ENCODE measurements at regions not wholly inside any gene's neighbourhood (a gene's known extent, or its start where the extent isn't known, plus 50 kb on each side); places are given as distances from the start of the nearest gene placed in this dataset.
"Not testable (repeated sequence)": the region's sequence is repeated elsewhere in the genome, so short reads cannot be mapped to it uniquely, and the experiment has no call there.

DNA sequence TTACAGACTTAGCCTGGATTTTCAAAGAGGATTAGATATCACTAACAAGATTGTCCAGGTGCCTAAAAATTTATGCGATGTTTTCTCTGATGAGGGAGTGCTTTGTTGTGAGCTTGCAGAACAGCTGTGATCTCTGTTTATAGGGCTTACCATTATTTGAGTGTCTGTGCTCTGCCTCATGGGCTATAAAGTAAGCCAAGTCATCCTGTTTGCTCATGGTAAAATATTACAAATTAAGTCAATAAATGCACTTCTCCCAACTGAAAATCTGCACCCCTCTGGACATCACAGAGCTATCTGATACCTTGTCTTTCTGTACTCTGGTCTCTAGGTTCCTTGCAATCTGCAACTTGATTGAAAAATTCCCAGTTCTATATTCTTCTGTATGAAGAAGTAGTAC lies 293.4 kb upstream of the ACTBL2 start:
- DNase-seq, result no peak

DNA sequence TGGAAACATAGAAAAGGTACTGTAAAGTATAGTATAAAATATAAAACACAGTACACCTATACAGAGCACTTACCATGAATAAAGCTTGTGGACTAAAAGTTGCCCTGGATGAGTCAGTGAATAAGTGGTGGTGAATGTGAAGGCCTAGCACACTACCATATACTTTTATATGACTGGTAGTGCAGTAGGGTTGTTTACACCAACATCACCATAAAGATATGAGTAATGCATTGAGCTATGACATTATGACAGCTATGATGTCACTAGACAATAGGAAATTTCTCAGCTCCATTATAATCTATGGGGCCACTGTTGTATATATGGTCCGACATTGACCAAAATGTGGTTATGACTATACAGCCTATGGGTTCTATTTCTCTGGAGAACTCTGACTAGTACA lies 291.8 kb upstream of the ACTBL2 start:
- DNase-seq, result no peak

DNA sequence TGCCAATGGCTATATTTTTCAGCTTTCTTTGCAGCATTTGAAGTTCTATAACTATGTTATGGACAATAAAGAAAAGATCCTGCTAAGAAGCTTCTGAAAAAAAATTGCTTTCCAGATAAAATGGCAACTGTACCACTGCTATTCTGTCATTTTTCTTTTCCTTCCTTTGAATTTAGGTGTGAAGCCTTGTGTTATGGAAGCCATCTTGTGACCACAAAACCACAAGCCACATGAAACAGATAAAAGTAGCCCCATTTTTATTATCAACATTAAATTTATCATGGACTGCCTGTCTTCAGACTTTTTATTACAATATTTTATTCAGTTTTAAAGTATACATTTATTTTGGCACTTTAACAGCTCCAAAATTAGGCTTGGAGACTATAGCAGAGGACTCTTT lies 289.9 kb upstream of the ACTBL2 start:
- no peak for DNase-seq

DNA sequence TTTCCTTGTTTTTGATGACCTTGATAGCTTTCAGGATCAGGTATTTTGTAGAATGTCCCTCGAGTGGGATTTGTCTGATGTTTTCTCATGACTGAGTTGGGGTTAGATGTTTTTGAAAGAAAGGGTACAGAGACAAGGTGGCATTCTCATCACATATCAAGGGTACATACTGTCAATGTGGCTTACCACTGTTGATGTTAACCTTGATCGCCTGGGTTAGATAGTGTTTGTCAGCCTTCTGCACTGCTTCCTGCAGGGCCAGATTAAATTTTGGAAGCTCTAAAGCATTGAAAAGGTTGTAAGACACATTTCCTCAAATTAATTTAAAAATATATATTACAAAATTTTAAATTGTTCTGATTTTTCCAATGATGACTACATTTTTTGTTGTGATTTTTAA lies 287.4 kb upstream of the ACTBL2 start:
- no peak for DNase-seq

DNA sequence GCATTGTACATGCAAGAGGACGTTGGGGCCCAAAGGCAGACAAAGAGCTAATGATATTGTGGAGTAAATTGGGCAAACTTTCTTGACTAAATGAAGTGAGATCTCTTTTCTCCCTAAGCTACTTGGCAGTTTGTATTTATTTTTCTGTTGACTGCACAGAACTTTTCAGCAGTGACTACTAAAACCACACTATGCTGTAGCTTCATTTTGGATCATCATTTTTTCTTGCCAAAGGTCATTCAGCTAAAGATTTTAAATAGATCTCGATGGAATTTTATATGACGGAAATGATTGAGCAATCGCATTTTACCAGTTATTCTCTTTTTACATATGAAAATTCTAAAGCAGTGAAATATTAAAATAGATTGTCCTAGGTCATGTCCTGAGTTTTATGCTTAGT lies 286.1 kb upstream of the ACTBL2 start:
- DNase-seq, result no peak

DNA sequence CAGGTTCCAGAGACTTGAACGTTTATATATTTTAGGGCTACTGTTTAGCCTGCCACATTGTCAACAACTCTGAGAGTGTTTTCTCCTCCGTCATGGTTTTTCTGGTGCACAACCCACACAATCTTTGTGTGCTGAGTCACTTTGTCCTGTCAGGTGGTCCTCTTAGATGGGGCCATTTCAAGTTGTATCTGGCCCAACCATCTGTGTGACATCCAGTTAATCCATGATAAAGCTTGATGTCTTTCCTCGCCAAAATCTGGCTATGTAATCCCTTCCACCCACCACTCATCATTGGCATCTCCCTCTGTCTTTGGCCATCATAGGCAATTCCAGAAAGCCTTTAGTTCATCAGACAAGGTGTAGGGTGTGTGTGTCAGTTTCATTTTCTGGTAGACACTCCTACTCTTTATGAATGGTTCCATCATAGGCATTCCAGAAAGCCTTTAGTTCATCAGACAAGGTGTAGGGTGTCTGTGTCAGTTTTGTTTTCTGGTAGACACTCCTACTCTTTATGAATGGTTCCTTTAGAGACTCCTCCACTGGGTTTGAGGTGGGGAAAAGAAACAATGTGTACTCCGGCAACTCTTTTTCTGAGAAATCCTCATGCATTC lies 282.0 kb upstream of the ACTBL2 start:
- DNase-seq, result no peak

DNA sequence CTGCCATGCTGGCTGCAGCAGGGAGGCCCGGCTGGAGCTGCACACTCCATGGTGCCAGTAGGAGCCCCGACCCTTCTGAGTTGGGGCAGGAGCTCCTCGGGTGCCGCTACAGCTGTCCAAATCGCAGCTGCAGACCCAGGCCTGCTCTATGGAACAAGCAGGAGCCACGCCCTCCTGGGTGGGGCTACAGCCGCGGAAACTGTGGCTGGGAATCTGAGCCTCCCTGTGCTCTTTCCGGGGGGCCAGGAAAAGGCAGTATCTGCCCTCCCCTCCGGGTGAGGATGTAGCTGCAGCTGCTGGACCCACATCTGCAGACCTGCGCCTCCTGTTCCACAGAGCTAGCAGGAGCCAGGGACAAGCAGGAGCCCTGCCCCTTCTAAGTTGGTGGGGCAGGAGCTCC lies 278.9 kb upstream of the ACTBL2 start:
- no peak for DNase-seq

DNA sequence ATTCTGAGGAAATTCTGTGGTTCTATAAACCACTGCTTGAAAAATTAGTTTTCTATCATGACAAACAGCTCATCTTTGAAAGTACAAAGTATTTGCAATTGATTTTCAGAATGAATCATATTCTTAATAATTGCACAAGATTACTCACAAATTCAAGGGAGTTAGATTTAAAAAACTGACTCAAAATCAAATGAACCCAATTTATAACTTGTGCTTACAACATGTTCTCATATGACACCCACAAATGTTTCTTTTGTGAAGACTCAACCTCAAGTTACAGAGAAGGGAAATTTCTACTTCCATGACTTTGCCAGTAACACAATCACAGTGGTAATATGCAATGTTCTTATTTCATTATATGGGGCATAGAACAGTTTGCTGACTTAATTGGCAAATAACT lies 272.0 kb upstream of the ACTBL2 start:
- DNase-seq, result no peak

DNA sequence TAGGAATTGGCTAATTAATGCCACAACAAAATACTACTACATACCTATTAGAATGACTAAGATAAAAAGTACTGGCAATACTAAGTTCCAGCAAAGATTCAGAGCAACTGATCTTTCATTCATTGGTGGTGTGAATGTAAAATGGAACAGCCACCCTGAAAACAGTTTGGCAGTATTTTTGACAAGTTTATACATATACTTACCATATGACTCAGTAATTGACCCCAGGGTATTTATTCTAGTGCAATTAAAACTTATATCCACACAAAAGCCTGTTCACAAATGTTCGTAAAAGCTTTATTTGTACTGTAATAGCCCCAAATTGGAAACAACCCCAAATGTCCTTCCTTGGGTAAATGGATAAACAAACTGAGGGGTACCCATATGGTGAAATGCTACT lies 270.8 kb upstream of the ACTBL2 start:
- DNase-seq, result no peak

DNA sequence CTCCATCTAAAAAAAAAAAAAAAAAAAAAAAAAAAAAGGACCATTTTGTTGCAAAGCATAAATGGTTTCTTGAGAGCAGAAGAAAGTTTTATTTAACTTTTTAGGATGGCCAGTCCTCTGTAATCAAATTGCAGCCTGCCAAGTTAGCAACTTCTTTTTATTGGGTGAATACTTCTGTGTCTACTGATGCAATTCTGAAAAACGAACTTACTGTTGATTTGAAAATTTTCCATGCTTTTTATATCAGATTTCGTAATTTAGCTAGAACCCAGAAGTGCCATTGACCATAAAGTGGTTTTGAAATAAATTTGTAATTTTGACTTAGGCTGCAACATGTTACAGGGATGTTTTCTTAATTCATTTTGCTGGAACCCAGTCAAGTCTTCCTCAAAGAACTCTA lies 269.1 kb upstream of the ACTBL2 start:
- DNase-seq, result no peak

DNA sequence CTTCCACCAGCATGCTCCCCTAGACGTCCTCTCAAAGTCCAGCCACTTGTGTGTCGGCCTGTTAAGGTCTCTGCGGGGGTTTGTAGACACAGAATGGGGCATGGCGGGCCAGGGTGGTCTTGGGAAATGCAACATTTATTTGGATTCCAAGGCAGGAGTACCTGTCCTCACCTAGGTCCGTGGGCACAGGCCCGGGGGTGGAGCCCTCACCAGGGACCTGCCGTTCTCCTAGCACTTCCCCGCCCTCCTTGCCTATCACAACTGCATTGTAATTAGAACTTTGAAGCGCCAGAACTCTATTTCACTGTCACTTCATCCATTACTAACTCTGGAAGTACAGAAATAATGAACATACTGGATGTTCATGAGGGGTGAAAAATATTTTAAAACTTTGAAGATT lies 268.3 kb upstream of the ACTBL2 start:
- no peak for DNase-seq

DNA sequence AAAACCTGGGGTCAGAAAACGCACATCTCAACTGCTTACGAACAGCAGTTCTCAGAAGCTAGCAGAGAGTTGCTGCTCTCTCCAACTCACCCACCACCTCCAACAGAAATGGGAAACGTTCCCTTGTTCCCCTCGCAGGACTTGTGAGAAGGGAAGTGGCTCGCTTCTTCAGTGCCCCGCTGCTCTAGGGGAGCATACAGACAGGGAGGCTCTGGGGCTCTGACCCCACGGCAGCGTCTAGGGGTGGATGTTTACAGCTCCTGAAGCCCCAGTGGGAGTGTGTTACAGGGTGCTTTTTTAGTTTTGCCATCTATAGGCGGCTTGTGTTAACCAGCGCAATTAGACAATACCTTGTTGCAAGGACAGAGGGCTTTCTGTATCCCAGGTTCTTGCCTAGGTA lies 267.7 kb upstream of the ACTBL2 start:
- no peak for DNase-seq

DNA sequence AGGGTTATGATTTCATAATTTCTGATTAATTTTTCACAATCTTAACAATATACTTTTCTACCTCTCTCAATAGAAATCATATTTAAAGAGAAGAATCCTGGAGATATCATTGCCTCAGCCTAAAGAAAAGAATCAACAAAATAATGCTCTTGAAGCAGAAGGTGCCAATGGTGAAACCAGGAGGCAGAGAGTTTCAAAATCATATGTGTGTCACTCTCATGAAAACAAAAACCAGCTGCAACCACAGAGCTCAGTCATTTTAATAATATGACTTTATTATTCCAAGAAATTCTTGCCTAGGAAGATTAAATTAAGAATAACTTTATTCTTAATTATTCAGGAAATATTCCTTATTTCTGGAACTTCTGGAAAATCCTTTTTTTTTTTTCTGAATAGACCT lies 266.8 kb upstream of the ACTBL2 start:
- no peak for DNase-seq

DNA sequence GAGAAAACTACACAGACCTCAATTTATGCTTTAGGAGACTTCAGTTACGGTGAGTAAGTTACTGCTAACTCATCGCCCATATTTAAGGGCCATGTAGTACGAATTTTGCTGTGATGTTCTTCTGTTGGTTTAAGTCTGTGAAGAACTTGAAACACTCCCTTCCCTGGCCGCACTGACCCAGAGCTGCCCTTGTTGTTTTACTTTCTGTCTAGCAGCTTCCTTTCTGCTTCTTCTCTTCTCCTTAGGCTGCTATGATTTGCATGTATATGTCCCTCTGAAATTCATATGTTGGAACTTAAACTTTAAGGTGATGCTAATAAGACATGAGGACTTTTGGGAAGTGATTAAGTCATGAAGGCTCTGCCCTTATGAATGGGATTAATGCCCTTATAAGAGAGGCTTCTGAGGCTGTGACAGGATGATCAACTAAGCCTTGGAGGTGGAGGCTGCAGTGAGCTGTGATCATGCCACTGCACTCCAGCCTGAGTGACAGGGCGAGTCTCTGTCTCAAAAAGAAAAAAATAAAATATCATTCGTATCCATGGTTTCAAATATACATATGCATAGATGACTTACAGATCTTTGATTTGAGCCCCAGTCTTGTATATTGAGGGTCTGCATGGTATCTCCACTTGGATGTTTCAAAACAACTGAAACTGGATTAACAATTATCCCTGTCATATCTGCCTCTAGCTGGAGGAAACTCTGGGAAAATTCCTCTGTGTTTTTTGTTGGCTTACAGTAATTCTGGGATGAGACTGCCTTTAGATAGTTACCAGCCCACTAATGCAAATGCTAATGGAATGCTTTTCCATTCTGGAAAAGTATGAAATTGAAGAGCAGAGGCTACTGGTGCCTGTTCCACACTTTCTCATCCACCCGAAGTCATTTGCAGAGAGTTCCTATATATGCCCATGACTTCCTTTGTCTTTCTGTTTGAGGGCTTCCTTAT lies 263.4 kb upstream of the ACTBL2 start:
- no peak for DNase-seq

DNA sequence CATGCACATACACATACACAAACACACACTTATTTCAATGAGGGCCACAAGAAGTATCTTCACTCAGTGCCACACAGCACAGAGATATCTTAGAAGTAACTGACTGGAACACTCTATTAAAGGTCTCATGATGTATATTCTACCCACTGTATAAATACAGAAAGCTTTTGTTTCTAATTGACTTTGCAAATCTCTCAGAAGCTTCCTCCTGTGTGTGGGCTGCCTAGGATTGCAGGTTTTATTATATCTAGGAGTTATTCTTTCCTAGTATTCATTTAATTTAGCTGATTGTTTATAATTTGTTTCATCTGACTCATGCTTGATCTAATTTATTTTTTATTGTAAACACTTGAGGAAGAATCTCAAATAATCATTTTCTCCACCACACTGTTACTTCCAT lies 262.4 kb upstream of the ACTBL2 start:
- no peak for DNase-seq

DNA sequence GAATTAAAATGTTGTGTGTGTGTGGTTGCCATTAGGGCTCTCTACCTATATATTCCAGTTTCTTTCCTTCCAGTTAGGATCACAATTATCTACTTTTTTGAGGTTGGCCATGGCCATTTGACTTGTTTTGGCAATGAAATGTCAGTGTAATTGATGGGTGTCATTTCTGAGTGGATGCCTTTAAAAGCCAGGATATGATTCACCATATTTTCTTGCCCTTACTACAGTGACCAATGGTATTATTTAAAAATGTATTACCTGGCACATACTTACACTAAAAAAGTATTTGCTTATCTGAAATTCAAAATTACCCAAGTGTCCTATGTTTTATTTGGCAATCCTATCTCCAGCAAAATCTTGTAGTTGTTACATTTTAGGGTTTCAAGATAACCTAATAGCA lies 258.7 kb upstream of the ACTBL2 start:
- DNase-seq, result no peak

DNA sequence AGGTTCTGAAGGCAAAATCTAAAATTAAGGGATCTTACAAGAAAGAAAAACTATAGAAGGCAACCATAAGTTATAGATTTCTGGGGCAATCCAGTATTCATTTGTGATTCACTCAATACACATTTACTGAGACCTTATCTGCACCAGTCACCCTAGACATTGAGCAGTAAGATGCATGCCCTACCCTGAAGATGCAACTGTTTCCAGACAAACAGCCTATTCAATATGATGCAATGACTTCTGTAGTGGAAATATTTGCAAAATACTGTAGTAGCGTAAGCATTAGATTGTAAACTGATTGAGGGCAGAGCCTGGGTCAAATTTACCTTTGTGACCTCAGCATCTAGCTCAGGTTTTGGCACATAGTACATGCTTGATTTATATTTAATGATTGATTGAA lies 256.2 kb upstream of the ACTBL2 start:
- DNase-seq, result no peak

DNA sequence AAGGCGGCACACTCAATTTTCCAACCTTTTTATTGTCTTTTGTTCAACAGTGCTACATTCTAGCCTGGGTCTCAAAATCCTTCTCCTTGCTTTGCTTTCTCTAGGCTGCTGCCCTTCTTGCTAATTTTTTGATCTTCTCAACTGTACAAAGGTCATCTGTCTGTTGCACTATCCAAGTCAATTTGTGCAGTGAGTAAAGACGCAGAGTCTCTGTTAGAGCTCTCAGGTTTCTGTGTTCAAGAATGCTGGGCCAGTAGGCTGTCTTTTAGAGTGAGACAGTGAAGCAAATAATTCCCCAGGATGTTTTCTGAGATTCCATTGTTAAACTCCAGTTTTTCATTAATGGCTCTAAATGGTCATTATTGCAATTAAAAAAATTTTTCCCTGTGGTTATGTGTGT lies 255.7 kb upstream of the ACTBL2 start:
- DNase-seq, result no peak

DNA sequence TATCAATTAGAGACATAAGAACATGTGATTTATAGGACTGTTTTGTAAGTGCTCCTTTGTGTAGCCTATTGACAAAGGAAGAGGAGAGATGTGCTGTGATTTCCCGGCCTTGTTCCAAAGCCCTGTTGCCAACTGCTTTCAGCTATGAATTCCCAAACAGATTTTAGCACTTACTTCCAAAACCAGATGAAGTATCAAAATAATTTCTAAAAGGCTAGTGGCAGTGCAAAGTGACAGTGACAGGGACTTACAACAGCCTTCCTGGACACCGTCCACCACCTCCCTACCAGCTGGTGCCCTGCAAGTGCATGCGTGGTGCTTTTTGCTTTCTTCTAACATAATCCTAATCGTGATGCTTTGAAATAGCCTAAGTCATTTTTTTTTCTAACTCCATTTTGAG lies 254.1 kb upstream of the ACTBL2 start:
- DNase-seq, result no peak

DNA sequence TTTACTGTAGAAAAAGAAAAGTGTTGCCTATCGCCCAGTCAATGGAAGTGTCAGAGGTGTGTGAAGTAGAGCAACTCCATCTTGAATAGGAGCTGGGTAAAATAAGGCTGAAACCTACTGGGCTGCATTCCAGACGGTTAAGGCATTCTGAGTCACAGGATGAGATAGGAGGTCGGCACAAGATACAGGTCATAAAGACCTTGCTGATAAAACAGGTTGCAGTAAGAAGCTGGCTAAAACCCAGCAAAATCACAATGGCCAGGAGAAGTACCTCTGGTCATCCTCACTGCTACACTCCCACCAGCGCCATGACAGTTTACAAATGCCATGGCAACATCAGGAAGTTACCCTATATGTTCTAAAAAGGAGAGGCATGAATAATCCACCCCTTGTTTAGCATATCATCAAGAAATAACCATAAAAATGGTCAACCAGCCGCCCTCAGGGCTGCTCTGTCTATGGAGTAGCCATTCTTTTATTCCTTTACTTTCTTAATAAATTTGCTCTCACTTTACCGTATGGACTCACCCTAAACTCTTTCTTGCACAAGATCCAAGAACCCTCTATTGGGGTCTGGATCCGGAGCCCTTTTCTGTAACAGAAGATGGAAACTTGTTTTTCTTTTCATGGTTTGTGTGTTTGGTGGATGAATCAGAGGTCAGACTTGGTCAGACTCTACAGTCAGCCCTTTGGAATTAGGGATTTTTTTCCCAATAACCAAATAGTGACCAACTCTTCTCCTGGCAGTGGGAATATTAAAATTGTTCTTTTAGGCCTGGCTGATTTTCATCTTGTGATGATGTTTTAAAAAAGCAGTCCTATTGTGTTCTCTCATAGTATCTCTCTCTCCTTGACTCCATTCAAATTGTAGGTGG lies 252.9 kb upstream of the ACTBL2 start:
- not testable (repeated sequence) for DNase-seq

DNA sequence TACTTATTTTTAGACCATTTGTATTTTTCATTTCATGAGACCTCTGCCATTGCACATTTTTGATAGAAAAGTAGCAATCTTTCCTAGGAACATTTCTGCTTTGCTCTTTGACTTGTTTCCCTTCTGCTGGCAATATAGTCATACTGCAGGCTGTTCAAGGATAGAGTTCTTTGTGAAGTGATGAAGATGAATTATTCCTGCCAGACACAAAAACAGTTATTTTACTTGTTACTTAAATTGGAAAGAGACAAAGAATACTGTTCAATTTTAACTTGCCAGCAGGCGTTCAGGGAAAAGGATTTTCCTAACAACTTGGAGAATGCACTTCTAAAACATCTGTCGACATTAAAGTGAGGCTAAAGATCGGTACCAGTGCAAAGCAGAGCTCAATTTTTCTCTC lies 251.7 kb upstream of the ACTBL2 start:
- DNase-seq, result no peak

DNA sequence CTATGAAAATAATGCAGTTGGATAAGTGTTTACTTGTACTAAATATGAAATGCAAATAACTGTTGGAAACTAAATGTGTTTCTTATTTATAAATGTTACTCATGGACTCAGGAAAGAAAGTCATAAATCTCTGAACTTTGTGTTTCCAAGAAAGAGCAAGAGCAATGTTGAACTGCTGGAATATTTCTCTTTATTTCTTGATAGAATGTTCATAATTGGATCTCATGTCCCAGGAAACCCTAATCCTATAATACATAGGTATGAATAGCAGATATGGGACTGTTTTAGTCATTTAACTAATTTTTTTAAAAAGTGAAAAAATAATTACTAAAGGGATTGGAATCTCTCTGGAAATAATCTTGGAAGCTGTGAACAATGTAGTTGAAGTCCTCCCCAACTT lies 245.0 kb upstream of the ACTBL2 start:
- no peak for DNase-seq

DNA sequence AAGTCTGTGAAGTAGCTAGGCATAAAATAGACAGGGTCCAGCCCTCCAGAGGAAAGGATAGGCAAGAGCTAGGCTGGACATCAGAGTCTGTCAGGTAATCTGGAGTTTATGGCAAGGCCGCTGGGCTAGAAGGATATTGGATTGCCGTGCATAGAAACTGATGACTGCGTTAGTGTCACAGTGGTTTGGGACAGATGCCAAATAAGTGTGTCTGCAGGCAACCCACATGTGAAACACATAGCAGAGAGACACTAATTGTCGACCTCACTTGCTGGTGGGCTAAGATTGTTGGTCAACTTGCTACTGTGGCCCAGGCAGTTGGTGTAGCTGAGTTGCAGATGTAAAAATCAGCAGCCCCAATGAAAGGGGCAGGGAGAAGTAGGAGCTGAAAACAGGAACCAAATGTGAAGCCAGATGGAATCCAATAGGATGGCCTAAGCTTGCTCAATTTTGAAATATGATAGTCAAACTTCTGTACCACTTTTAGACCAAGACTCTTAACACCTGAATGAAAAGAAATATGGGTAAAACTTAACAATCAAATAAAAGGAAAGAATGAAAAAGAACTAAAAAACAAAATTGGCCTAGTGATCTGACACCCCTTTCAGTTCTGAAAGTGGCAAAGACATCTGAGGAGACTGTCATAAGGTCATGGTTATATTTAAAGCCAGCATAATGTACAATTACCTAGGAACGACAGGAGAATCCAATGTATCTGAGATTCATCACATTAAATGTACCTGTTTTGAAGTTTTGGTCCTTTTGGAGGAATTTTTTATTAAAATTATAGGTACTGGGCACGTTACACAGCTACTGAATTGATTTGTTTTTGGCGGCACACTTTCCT lies 243.3 kb upstream of the ACTBL2 start:
- no peak for DNase-seq
